ENCODE measurements at regions not wholly inside any gene's neighbourhood (a gene's known extent, or its start where the extent isn't known, plus 50 kb on each side); places are given as distances from the start of the nearest gene placed in this dataset.

- no peak for DNase-seq
Measured at GRCh38 chr2:217652761-217653639, 349.8 kb downstream of the TNS1 start.

- DNase-seq, result no peak
Measured at GRCh38 chr2:217650716-217651360, 352.0 kb downstream of the TNS1 start.

GRCh38 chr2:217650229-217650628 is 352.6 kb downstream of the TNS1 start:
- DNase-seq, result no peak

- no peak for DNase-seq
Measured at GRCh38 chr2:217647925-217648324, 354.9 kb downstream of the TNS1 start.

GRCh38 chr2:217647226-217647625 is 355.6 kb downstream of the TNS1 start:
- no peak for DNase-seq

GRCh38 chr2:217645896-217646295 is 356.9 kb downstream of the TNS1 start:
- no peak for DNase-seq

- DNase-seq, result no peak
Measured at GRCh38 chr2:217643789-217644301, 358.9 kb downstream of the TNS1 start.

- DNase-seq, result no peak
Measured at GRCh38 chr2:217642944-217643343, 359.9 kb downstream of the TNS1 start.

- DNase-seq, result no peak
Measured at GRCh38 chr2:217641960-217642359, 360.8 kb downstream of the TNS1 start.

GRCh38 chr2:217639481-217639880 is 363.3 kb downstream of the TNS1 start:
- DNase-seq, result no peak

GRCh38 chr2:217638533-217638932 is 364.3 kb downstream of the TNS1 start:
- DNase-seq, result no peak

GRCh38 chr2:217638031-217638430 is 364.8 kb downstream of the TNS1 start:
- DNase-seq, result no peak

- DNase-seq, result no peak
Measured at GRCh38 chr2:217636991-217637561, 365.7 kb downstream of the TNS1 start.

- no peak for DNase-seq
Measured at GRCh38 chr2:217636578-217636977, 366.2 kb downstream of the TNS1 start.

- no peak for DNase-seq
Measured at GRCh38 chr2:217634871-217635270, 367.9 kb downstream of the TNS1 start.

GRCh38 chr2:217632043-217632442 is 370.8 kb downstream of the TNS1 start:
- DNase-seq, result no peak

- DNase-seq, result no peak
Measured at GRCh38 chr2:217631115-217631514, 371.7 kb downstream of the TNS1 start.

- no peak for DNase-seq
Measured at GRCh38 chr2:217629347-217629746, 373.4 kb downstream of the TNS1 start.

GRCh38 chr2:217628061-217628460 is 374.7 kb downstream of the TNS1 start:
- no peak for DNase-seq

- no peak for DNase-seq
Measured at GRCh38 chr2:217626926-217627325, 375.9 kb downstream of the TNS1 start.

GRCh38 chr2:217625557-217626169 is 377.1 kb downstream of the TNS1 start:
- no peak for DNase-seq

GRCh38 chr2:217623281-217623912 is 379.4 kb downstream of the TNS1 start:
- no peak for DNase-seq
